ENCODE measurements at regions not wholly inside any gene's neighbourhood (a gene's known extent, or its start where the extent isn't known, plus 50 kb on each side); places are given as distances from the start of the nearest gene placed in this dataset.
"Not testable (repeated sequence)": the region's sequence is repeated elsewhere in the genome, so short reads cannot be mapped to it uniquely, and the experiment has no call there.

GRCh38 chr2:215576572-215576971, 140.7 kb upstream of the FN1 start:
- DNase-seq = no peak

- DNase-seq = no peak
Measured at GRCh38 chr2:215573496-215573895, 137.6 kb upstream of the FN1 start.

- no peak for DNase-seq
Measured at GRCh38 chr2:215572341-215572848, 136.5 kb upstream of the FN1 start.

- DNase-seq = no peak
Measured at GRCh38 chr2:215571689-215572088, 135.8 kb upstream of the FN1 start.

- peak; percentile 52 for DNase-seq
Measured at GRCh38 chr2:215567504-215567903, 131.6 kb upstream of the FN1 start.

- DNase-seq = no peak
Measured at GRCh38 chr2:215565897-215566296, 130.0 kb upstream of the FN1 start.

GRCh38 chr2:215557701-215558100, 121.8 kb upstream of the FN1 start:
- DNase-seq = no peak

GRCh38 chr2:215556979-215557378, 121.1 kb upstream of the FN1 start:
- DNase-seq = no peak

- no peak for DNase-seq
Measured at GRCh38 chr2:215554689-215555498, 119.0 kb upstream of the FN1 start.

- DNase-seq = no peak
Measured at GRCh38 chr2:215553946-215554345, 118.1 kb upstream of the FN1 start.

- no peak for DNase-seq
Measured at GRCh38 chr2:215552144-215552580, 116.3 kb upstream of the FN1 start.

- DNase-seq = no peak
Measured at GRCh38 chr2:215550331-215550730, 114.5 kb upstream of the FN1 start.

GRCh38 chr2:215548714-215549113, 112.8 kb upstream of the FN1 start:
- no peak for DNase-seq

- DNase-seq = no peak
Measured at GRCh38 chr2:215542690-215543089, 106.8 kb upstream of the FN1 start.

- DNase-seq = no peak
Measured at GRCh38 chr2:215540658-215541057, 104.8 kb upstream of the FN1 start.

GRCh38 chr2:215537611-215538010, 101.7 kb upstream of the FN1 start:
- no peak for DNase-seq

GRCh38 chr2:215536510-215536909, 100.6 kb upstream of the FN1 start:
- no peak for DNase-seq

- DNase-seq = peak; percentile 86
Measured at GRCh38 chr2:215535741-215536140, 99.9 kb upstream of the FN1 start.

- DNase-seq = peak; percentile 55
Measured at GRCh38 chr2:215535125-215535668, 99.3 kb upstream of the FN1 start.

- DNase-seq = not testable (repeated sequence)
Measured at GRCh38 chr2:215533716-215534115, 97.8 kb upstream of the FN1 start.

- no peak for DNase-seq
Measured at GRCh38 chr2:215532844-215533243, 97.0 kb upstream of the FN1 start.

- no peak for DNase-seq
Measured at GRCh38 chr2:215531284-215531683, 95.4 kb upstream of the FN1 start.

GRCh38 chr2:215530191-215530968, 94.5 kb upstream of the FN1 start:
- no peak for DNase-seq

- DNase-seq = no peak
Measured at GRCh38 chr2:215529271-215529670, 93.4 kb upstream of the FN1 start.
